Upper lobe of left lung (tissue), 4 donors: ENCODE measurements at regions not wholly inside any gene's neighbourhood (a gene's known extent, or its start where the extent isn't known, plus 50 kb on each side); places are given as distances from the start of the nearest gene placed in this dataset.

ENCODE experiments used
- EP300 ChIP-seq, 4 donors: sonication (generic); formaldehyde crosslinking; IDR thresholded peaks; one replicate each; pipeline ENCODE4 v1.5.1; 2017; ENCODE audit warnings: antibody characterized with exemption in 4 of 4, control low read depth in 2 of 4
- POLR2A ChIP-seq, 4 donors: fragments of 450-650 bp; IDR thresholded peaks; one replicate each; pipeline ENCODE4 v1.5.1; 2016 to 2017; ENCODE audit warnings: antibody characterized with exemption in 4 of 4, mild to moderate bottlenecking in 2 of 4
- POLR2AphosphoS5 ChIP-seq, 2 donors: sonication (generic); formaldehyde crosslinking; IDR thresholded peaks; one replicate each; pipeline ENCODE4 v1.5.1; 2017; ENCODE audit warnings: antibody characterized with exemption in 2 of 2
- TF ChIP-seq, protein P1 (sequence below), 6 experiments: fragments of 450-650 bp in 4 of 6; fragments of 200-600 bp in 2 of 6; sonication (generic) in 2 of 6; IDR thresholded peaks; one replicate each; pipeline ENCODE4 v1.5.1; 2016 to 2019; ENCODE audit warnings: antibody characterized with exemption in 6 of 6

DNA sequence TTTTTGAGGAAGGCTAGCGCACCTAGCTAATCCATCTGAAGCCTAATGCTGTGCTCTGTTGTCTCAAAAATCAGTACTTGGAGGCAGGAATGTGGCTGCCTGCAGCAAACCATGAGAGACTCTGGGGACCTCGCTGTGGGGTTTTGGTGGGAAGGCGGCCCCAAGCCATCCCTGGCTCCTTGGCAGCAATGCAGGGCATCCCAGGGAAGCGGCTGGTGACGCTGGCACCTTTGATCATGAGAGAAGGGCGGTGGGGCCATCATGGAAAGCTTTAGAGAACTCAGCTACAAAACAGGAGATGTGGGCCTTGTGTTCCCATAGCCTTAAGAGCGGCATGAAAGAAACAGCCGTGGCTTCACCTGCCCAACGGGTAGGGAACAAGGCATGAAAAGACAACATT is 101.1 kb upstream of the SFSWAP start:
- TF ChIP-seq, protein P1, sequence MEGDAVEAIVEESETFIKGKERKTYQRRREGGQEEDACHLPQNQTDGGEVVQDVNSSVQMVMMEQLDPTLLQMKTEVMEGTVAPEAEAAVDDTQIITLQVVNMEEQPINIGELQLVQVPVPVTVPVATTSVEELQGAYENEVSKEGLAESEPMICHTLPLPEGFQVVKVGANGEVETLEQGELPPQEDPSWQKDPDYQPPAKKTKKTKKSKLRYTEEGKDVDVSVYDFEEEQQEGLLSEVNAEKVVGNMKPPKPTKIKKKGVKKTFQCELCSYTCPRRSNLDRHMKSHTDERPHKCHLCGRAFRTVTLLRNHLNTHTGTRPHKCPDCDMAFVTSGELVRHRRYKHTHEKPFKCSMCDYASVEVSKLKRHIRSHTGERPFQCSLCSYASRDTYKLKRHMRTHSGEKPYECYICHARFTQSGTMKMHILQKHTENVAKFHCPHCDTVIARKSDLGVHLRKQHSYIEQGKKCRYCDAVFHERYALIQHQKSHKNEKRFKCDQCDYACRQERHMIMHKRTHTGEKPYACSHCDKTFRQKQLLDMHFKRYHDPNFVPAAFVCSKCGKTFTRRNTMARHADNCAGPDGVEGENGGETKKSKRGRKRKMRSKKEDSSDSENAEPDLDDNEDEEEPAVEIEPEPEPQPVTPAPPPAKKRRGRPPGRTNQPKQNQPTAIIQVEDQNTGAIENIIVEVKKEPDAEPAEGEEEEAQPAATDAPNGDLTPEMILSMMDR (IDR thresholded peaks at IDR 0.05) = no peak
- no peak for TF ChIP-seq POLR2A (IDR thresholded peaks at IDR 0.05)
- no peak for TF ChIP-seq POLR2AphosphoS5 (IDR thresholded peaks at IDR 0.05)
- TF ChIP-seq EP300 (IDR thresholded peaks at IDR 0.05) = no peak
